Neural progenitor cell (in vitro differentiated cells): ENCODE measurements at regions not wholly inside any gene's neighbourhood (a gene's known extent, or its start where the extent isn't known, plus 50 kb on each side); places are given as distances from the start of the nearest gene placed in this dataset.
"Not testable (repeated sequence)": the region's sequence is repeated elsewhere in the genome, so short reads cannot be mapped to it uniquely, and the experiment has no call there.

Experiments
- DNase-seq: peaks from one replicate; pipeline ENCODE4 v3.0.0-alpha.2; 2016; ENCODE audit warnings: low spot score
- H2AFZ ChIP-seq: fragments of 200-600 bp; sonication (generic); replicated peaks from 2 replicates; pipeline ENCODE4 v1.6.1; 2016; ENCODE audit warnings: antibody characterized with exemption
- H3F3A ChIP-seq: fragments of 200-600 bp; sonication (generic); 2 replicates; pipeline ENCODE4 v1.6.1; 2016; ENCODE audit warnings: antibody characterized with exemption, low read depth
- H3K27ac ChIP-seq: fragments of 200-600 bp; sonication (generic); 2 replicates; pipeline ENCODE4 v1.5.1; 2016; ENCODE audit warnings: mild to moderate bottlenecking
- H3K27me3 ChIP-seq: fragments of 200-600 bp; sonication (generic); 2 replicates; pipeline ENCODE4 v1.6.1; 2016; ENCODE audit warnings: mild to moderate bottlenecking, moderate library complexity
- H3K36me3 ChIP-seq: fragments of 200-600 bp; sonication (generic); 2 replicates; pipeline ENCODE4 v1.5.1; 2016
- H3K4me1 ChIP-seq: fragments of 200-600 bp; sonication (generic); 2 replicates; pipeline ENCODE4 v1.6.1; 2016; ENCODE audit warnings: mixed run types
- H3K4me2 ChIP-seq: fragments of 200-600 bp; sonication (generic); 2 replicates; pipeline ENCODE4 v1.6.1; 2016
- H3K4me3 ChIP-seq: fragments of 200-600 bp; sonication (generic); 2 replicates; pipeline ENCODE4 v1.5.1; 2016
- H3K79me2 ChIP-seq: fragments of 200-600 bp; sonication (generic); 2 replicates; pipeline ENCODE4 v1.6.1; 2016; ENCODE audit warnings: low read depth
- H3K9ac ChIP-seq: fragments of 200-600 bp; sonication (generic); 2 replicates; pipeline ENCODE4 v1.6.1; 2016
- H3K9me3 ChIP-seq: fragments of 200-600 bp; sonication (generic); 2 replicates; pipeline ENCODE4 v1.5.1; 2016; ENCODE audit warnings: low read depth
- H4K20me1 ChIP-seq: fragments of 200-600 bp; sonication (generic); 2 replicates; pipeline ENCODE4 v1.6.1; 2016; ENCODE audit warnings: low read depth
- H3K27ac Mint-ChIP-seq: 3 replicates; pipeline ENCODE4 v1.8.0; 2021; ENCODE audit warnings: mixed read lengths
- H3K27me3 Mint-ChIP-seq: 2 replicates; pipeline ENCODE4 v1.8.0; 2022; ENCODE audit warnings: low read depth, mild to moderate bottlenecking, inconsistent platforms, moderate library complexity, mixed read lengths; ENCODE audit not compliant: insufficient read depth
- H3K36me3 Mint-ChIP-seq: 3 replicates; pipeline ENCODE4 v1.8.0; 2021; ENCODE audit warnings: mixed read lengths
- H3K4me1 Mint-ChIP-seq: 3 replicates; pipeline ENCODE4 v1.8.0; 2021; ENCODE audit warnings: mixed read lengths
- H3K4me3 Mint-ChIP-seq: 3 replicates; pipeline ENCODE4 v1.8.0; 2021; ENCODE audit warnings: mild to moderate bottlenecking, moderate library complexity, mixed read lengths
- H3K9me3 Mint-ChIP-seq: 3 replicates; pipeline ENCODE4 v1.8.0; 2020; ENCODE audit warnings: mixed read lengths
- CTCF ChIP-seq: fragments of 200-600 bp; sonication (generic); IDR thresholded peaks from 2 replicates; pipeline ENCODE4 v1.5.1; 2017; ENCODE audit warnings: antibody characterized with exemption, mild to moderate bottlenecking
- EZH2 ChIP-seq: fragments of 200-600 bp; sonication (generic); IDR thresholded peaks from 2 replicates; pipeline ENCODE4 v1.6.1; 2017; ENCODE audit warnings: antibody characterized with exemption, mild to moderate bottlenecking, moderate library complexity
- EZH2phosphoT487 ChIP-seq: fragments of 200-600 bp; sonication (generic); IDR thresholded peaks from 2 replicates; pipeline ENCODE4 v1.6.1; 2017; ENCODE audit warnings: antibody characterized with exemption

- not testable (repeated sequence) for H3K4me2 ChIP-seq, H2AFZ ChIP-seq, H3K27me3 ChIP-seq, H4K20me1 ChIP-seq, H3K9ac ChIP-seq, H3K4me1 Mint-ChIP-seq, H3K27ac Mint-ChIP-seq, DNase-seq, H3K79me2 ChIP-seq, H3K36me3 ChIP-seq, H3K4me3 ChIP-seq, H3K36me3 Mint-ChIP-seq, H3K27ac ChIP-seq, H3K9me3 ChIP-seq, H3K4me1 ChIP-seq, H3K4me3 Mint-ChIP-seq, H3F3A ChIP-seq, H3K27me3 Mint-ChIP-seq
- peaks cover 32% of the 10 kb centered on the region for H3K9me3 Mint-ChIP-seq
These were observed 3879.3 kb downstream of the SRGAP2C start for GRCh38 chr1:125064029-125064428.

DNA sequence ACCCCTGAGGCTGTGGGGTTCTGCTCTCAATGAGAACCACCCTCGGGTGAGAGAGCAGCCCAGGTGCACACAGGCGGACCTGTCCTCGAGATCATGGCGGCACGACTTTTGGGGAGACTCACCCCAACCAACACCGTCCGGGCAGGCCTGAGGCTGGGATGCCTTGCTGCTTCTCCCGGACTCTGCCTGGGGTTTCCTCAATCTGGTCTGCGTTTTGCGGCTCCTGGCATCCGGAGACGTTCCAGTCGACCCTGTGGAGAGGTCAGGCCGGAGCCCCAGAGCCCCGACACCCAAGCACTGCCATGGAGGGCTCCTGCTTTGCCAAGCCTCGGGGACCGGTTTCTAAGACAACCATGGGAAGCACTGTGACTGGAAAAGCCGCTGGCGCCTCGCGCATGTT is 3879.7 kb downstream of the SRGAP2C start:
- Histone ChIP-seq H3K4me3 (no peak overlapping the region), H4K20me1 (no peaks in the 10 kb centered on the region), H3K9me3 (peaks cover 6% of the 10 kb centered on the region), H3K9ac (no peak overlapping the region), H3F3A (no peaks in the 10 kb centered on the region), H3K27me3 (no peaks in the 10 kb centered on the region), H2AFZ (no peak overlapping the region), H3K4me2 (no peak overlapping the region), H3K27ac (no peak overlapping the region), H3K4me1 (no peaks in the 10 kb centered on the region), H3K79me2 (no peaks in the 10 kb centered on the region), H3K36me3 (no peaks in the 10 kb centered on the region)
- Mint-ChIP-seq H3K9me3 (peaks cover 36% of the 10 kb centered on the region), H3K4me3 (no peak overlapping the region), H3K36me3 (peaks cover 2% of the 10 kb centered on the region), H3K4me1 (no peaks in the 10 kb centered on the region), H3K27ac (no peak overlapping the region), H3K27me3 (peaks cover 8% of the 10 kb centered on the region)
- no peak for TF ChIP-seq EZH2
- TF ChIP-seq CTCF: no peak
- no peak for TF ChIP-seq EZH2phosphoT487
- no peak for DNase-seq

DNA sequence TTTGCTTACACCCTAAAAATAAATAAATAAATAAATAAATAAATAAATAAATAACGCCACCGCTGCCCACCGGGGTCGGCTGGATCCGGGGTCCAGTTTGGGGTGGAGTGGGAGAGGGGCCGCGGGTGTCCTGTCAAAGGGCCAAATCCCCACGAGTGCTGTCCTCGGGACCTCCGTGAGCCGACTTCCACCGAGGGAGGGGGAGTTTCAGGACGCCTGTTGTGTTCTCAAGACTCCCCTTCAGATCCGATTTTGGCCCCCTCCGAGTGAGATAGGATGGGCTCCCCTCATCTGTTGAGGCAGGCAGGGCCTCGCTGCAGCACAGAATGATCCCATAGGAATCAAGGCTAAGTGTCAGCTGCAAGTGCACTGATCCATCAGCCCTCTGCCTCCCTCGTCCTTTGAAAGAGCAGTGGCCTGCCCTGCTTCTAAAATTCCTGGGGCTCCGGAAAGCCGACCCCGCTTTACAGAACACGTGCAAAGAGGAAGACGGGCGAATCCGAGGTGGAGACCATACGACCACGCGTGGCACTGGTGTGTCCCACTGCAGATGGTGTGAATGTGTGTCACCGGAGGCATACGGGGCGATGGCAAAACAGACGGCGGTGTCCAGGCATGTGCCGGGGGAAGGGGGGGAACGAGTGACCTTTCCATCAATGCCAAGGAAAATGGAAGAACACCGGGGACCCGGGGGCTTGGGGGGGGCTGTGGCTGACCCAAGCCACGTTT is 3880.5 kb downstream of the SRGAP2C start:
- no peaks in the 10 kb centered on the region for H3K79me2 ChIP-seq
- no peak overlapping the region for H3K4me3 Mint-ChIP-seq
- H2AFZ ChIP-seq: no peak overlapping the region
- no peak overlapping the region for H3K9ac ChIP-seq
- peaks cover 44% of the 10 kb centered on the region for H3K9me3 Mint-ChIP-seq
- peaks cover 14% of the 10 kb centered on the region for H3K9me3 ChIP-seq
- no peak overlapping the region for H3K27ac Mint-ChIP-seq
- no peak overlapping the region for H3K4me2 ChIP-seq
- DNase-seq: no peak
- H3K27me3 ChIP-seq: no peaks in the 10 kb centered on the region
- H3K36me3 Mint-ChIP-seq: peaks cover 2% of the 10 kb centered on the region
- H3K36me3 ChIP-seq: no peaks in the 10 kb centered on the region
- no peaks in the 10 kb centered on the region for H3K4me1 Mint-ChIP-seq
- peaks cover 8% of the 10 kb centered on the region for H3K27me3 Mint-ChIP-seq
- TF ChIP-seq EZH2phosphoT487 (no peak), EZH2 (no peak), CTCF (no peak)
- no peak overlapping the region for H3K27ac ChIP-seq
- no peak overlapping the region for H3K4me3 ChIP-seq
- no peaks in the 10 kb centered on the region for H3F3A ChIP-seq
- H4K20me1 ChIP-seq: no peaks in the 10 kb centered on the region
- no peaks in the 10 kb centered on the region for H3K4me1 ChIP-seq

- peaks cover 50% of the 10 kb centered on the region for H3K9me3 Mint-ChIP-seq
- peaks cover 8% of the 10 kb centered on the region for H3K27me3 Mint-ChIP-seq
- H3K27ac ChIP-seq: no peak overlapping the region
- no peaks in the 10 kb centered on the region for H3K4me1 Mint-ChIP-seq
- H3K36me3 Mint-ChIP-seq: peaks cover 2% of the 10 kb centered on the region
- H3K4me3 ChIP-seq: no peak overlapping the region
- no peak overlapping the region for H3K4me2 ChIP-seq
- no peaks in the 10 kb centered on the region for H3F3A ChIP-seq
- H3K9me3 ChIP-seq: peaks cover 18% of the 10 kb centered on the region
- H3K9ac ChIP-seq: no peak overlapping the region
- H3K27ac Mint-ChIP-seq: no peak overlapping the region
- no peaks in the 10 kb centered on the region for H3K36me3 ChIP-seq
- no peaks in the 10 kb centered on the region for H3K27me3 ChIP-seq
- H3K4me1 ChIP-seq: no peaks in the 10 kb centered on the region
- no peak overlapping the region for H3K4me3 Mint-ChIP-seq
- no peaks in the 10 kb centered on the region for H4K20me1 ChIP-seq
- no peak for TF ChIP-seq CTCF
- TF ChIP-seq EZH2phosphoT487: no peak
- no peak for TF ChIP-seq EZH2
- no peak for DNase-seq
- no peak overlapping the region for H2AFZ ChIP-seq
- H3K79me2 ChIP-seq: no peaks in the 10 kb centered on the region
These were observed 3881.0 kb downstream of the SRGAP2C start for GRCh38 chr1:125065821-125066180.
